T-helper 1 cell (primary cell): ENCODE measurements at regions not wholly inside any gene's neighbourhood (a gene's known extent, or its start where the extent isn't known, plus 50 kb on each side); places are given as distances from the start of the nearest gene placed in this dataset.
"Not testable (repeated sequence)": the region's sequence is repeated elsewhere in the genome, so short reads cannot be mapped to it uniquely, and the experiment has no call there.

Experiments
- DNase-seq, 5 donors: peaks; one replicate each; pipeline ENCODE4 v3.0.0-alpha.2; 2012 to 2020

- DNase-seq = no peak
Measured at GRCh38 chr14:105739331-105740102, 213.1 kb downstream of the TMEM121 start.

- DNase-seq = not testable (repeated sequence)
Measured at GRCh38 chr14:105740272-105740671, 213.9 kb downstream of the TMEM121 start.

- not testable (repeated sequence) for DNase-seq
Measured at GRCh38 chr14:105740961-105741360, 214.6 kb downstream of the TMEM121 start.

GRCh38 chr14:105741707-105742530 is 215.5 kb downstream of the TMEM121 start:
- not testable (repeated sequence) for DNase-seq

GRCh38 chr14:105742531-105742848 is 216.1 kb downstream of the TMEM121 start:
- no peak for DNase-seq

GRCh38 chr14:105742904-105743701 is 216.7 kb downstream of the TMEM121 start:
- not testable (repeated sequence) for DNase-seq

GRCh38 chr14:105744213-105744787 is 217.9 kb downstream of the TMEM121 start:
- not testable (repeated sequence) for DNase-seq

GRCh38 chr14:105745433-105746123 is 219.2 kb downstream of the TMEM121 start:
- DNase-seq = no peak

GRCh38 chr14:105746124-105746514 is 219.7 kb downstream of the TMEM121 start:
- no peak for DNase-seq

- not testable (repeated sequence) for DNase-seq
Measured at GRCh38 chr14:105746800-105747502, 220.6 kb downstream of the TMEM121 start.

GRCh38 chr14:105747503-105748203 is 221.3 kb downstream of the TMEM121 start:
- DNase-seq = not testable (repeated sequence)

GRCh38 chr14:105748204-105748578 is 221.8 kb downstream of the TMEM121 start:
- no peak for DNase-seq

- not testable (repeated sequence) for DNase-seq
Measured at GRCh38 chr14:105748710-105749109, 222.3 kb downstream of the TMEM121 start.

- DNase-seq = not testable (repeated sequence)
Measured at GRCh38 chr14:105749870-105750541, 223.6 kb downstream of the TMEM121 start.

- not testable (repeated sequence) for DNase-seq
Measured at GRCh38 chr14:105751291-105751751, 224.9 kb downstream of the TMEM121 start.

- DNase-seq = not testable (repeated sequence)
Measured at GRCh38 chr14:105752420-105752819, 226.0 kb downstream of the TMEM121 start.

GRCh38 chr14:105760691-105761344 is 234.4 kb downstream of the TMEM121 start:
- no peak for DNase-seq

- DNase-seq = not testable (repeated sequence)
Measured at GRCh38 chr14:105761345-105761740, 235.0 kb downstream of the TMEM121 start.

- no peak for DNase-seq
Measured at GRCh38 chr14:105761842-105762241, 235.5 kb downstream of the TMEM121 start.
